ENCODE measurements at regions not wholly inside any gene's neighbourhood (a gene's known extent, or its start where the extent isn't known, plus 50 kb on each side); places are given as distances from the start of the nearest gene placed in this dataset.

- TF ChIP-seq E2F5 (CRISPR knock-in tag; IDR thresholded peaks at IDR 0.05) (no peak), ZBTB8A (IDR thresholded peaks at IDR 0.05; ENCODE audit: partially characterized antibody) (no peak), USF2 (CRISPR knock-in tag; IDR thresholded peaks at IDR 0.05) (no peak), PRDM10 (IDR thresholded peaks at IDR 0.05; ENCODE audit: partially characterized antibody) (no peak), CTCF (IDR thresholded peaks at IDR 0.05 in 2 of 3, conservative IDR thresholded peaks at IDR 0.05 in 1 of 3; ENCODE audit: insufficient read depth in 2 of 3, low read depth in 1 of 3, low read length in 3 of 3) (no peak), NRF1 (conservative IDR thresholded peaks at IDR 0.05 in 1 of 2, IDR thresholded peaks at IDR 0.05 in 1 of 2) (no peak), CEBPG (CRISPR knock-in tag; IDR thresholded peaks at IDR 0.05) (no peak), CEBPG (tag; conservative IDR thresholded peaks at IDR 0.05 in 1 of 2, IDR thresholded peaks at IDR 0.05 in 1 of 2) (no peak), RCOR1 (IDR thresholded peaks at IDR 0.05; ENCODE audit: borderline replicate concordance in 1 of 2, low read depth in 2 of 2, low read length in 2 of 2) (no peak)
Observed at GRCh38 chr17:62898239-62898864, 67.7 kb upstream of the TANC2 start.
